T-helper 1 cell treated with Interleukin-12 subunit alpha and Interleukin-12 subunit beta and Interleukin-4 antibody, amounts not matched to agents 30 μg/mL and 1 μg/mL, for 36 hours (primary cell): ENCODE measurements at regions not wholly inside any gene's neighbourhood (a gene's known extent, or its start where the extent isn't known, plus 50 kb on each side); places are given as distances from the start of the nearest gene placed in this dataset.

ENCODE experiments used
- H3K27ac Mint-ChIP-seq: one replicate; pipeline ENCODE4 v1.8.0; 2021; ENCODE audit warnings: mild to moderate bottlenecking, mixed read lengths
- H3K27me3 Mint-ChIP-seq: one replicate; pipeline ENCODE4 v1.8.0; 2021; ENCODE audit warnings: low read depth, mixed read lengths
- H3K36me3 Mint-ChIP-seq: one replicate; pipeline ENCODE4 v1.8.0; 2021; ENCODE audit warnings: low read depth, mixed read lengths
- H3K4me1 Mint-ChIP-seq: one replicate; pipeline ENCODE4 v1.8.0; 2021; ENCODE audit warnings: low read depth, mixed read lengths
- H3K4me3 Mint-ChIP-seq: one replicate; pipeline ENCODE4 v1.8.0; 2021; ENCODE audit warnings: mild to moderate bottlenecking, moderate library complexity, mixed read lengths
- H3K9me3 Mint-ChIP-seq: one replicate; pipeline ENCODE4 v1.8.0; 2021; ENCODE audit warnings: mixed read lengths

DNA sequence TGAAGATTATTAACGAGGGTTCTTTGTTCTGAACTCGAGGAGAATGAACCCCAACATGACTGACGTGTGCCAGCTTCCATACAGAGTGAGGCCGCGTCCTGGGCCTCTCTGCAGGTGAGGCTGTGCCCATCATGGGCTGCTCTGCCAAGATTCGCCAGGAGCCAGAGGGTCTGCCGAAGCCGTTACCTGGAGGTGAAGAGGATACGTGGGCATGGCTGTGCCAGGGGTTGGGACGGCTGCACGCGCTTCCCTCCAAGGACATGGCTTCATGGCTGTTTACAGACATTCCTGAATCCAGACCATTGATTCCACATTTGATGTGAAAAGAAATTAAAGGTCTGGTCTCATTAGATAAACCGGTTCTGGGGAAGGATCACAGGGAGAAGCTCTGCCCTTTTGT is 211.4 kb upstream of the SALL3 start:
- Mint-ChIP-seq H3K36me3 (no peaks in the 10 kb centered on the region), H3K27me3 (no peaks in the 10 kb centered on the region), H3K9me3 (peaks cover 5% of the 10 kb centered on the region), H3K4me3 (no peak overlapping the region), H3K4me1 (no peaks in the 10 kb centered on the region), H3K27ac (no peak overlapping the region)

- Mint-ChIP-seq H3K36me3 (no peaks in the 10 kb centered on the region), H3K27me3 (no peaks in the 10 kb centered on the region)
Observed at GRCh38 chr18:78768656-78769501, 210.7 kb upstream of the SALL3 start.

DNA sequence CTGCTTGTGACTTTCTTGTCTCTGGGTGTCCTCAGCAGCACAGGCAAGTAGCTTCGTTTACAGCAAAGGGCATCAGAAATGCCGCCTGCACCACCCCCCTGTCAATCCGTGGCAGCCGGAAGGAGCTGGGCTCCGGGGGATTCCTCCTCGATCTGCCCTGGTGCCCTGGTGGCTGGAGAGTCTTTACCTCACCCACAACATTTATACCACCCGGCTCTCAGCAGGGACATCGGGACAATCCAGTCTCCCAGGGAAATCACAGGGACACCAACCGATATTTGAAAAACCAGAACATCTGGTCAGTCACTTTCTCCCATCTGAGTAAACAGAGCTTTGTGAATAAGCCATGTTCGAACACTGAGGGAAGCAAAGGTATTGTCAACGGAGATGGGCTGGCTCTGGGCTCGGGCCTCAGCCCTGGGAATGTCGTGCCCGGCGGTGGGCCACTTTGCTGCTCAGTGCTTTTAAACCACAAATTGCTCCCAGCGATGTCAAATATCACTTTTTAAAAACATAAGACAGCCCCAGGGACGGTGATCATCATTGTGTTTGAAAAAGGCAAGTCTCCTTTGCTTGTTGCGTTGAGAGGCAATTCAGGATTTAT is 210.0 kb upstream of the SALL3 start:
- H3K27ac Mint-ChIP-seq = no peak overlapping the region

More at GRCh38 chr18:78768656-78769501, 210.7 kb upstream of the SALL3 start:
- H3K4me3 Mint-ChIP-seq = no peak overlapping the region
- no peaks in the 10 kb centered on the region for H3K9me3 Mint-ChIP-seq
- no peaks in the 10 kb centered on the region for H3K4me1 Mint-ChIP-seq
- no peak overlapping the region for H3K27ac Mint-ChIP-seq

DNA sequence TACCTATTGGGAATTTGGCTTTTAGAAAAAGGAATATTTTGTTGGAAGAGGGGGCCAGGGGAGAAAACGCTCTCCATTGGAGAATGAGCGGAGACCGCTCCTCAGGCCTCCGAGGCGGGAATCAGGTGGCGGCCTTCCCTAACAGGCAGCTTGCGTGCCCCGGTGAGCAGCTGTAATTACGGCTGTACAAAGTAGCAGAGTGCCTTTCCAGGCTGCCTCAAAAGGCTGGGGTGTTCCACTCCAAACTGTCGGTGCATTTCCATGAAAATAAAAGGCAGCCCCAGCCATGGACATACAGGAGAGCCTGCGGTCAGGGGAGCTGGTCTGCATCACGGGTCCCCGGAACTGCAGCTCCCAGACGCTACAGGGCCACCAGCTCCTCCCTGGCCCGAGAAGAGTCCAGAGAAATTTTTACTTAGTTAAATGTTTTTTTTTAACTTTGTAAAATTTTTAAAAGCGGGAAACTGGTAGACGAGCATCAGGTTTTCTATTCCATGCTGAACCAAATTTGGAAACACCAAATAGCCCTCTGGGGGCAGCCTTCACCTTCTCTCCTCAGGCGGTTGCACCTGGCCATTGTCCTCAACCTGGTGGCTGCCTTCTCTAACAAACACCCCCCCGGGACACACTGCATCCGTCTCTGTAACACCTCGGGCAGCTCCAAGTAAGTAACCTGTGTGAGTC is 209.3 kb upstream of the SALL3 start:
- Mint-ChIP-seq H3K36me3 (no peaks in the 10 kb centered on the region), H3K9me3 (no peaks in the 10 kb centered on the region), H3K27ac (no peak overlapping the region), H3K4me3 (no peak overlapping the region), H3K4me1 (no peaks in the 10 kb centered on the region), H3K27me3 (no peaks in the 10 kb centered on the region)

More for the DNA sequence above, 210.0 kb upstream of the SALL3 start:
- H3K4me1 Mint-ChIP-seq = no peaks in the 10 kb centered on the region
- no peaks in the 10 kb centered on the region for H3K36me3 Mint-ChIP-seq
- H3K9me3 Mint-ChIP-seq = no peaks in the 10 kb centered on the region
- H3K4me3 Mint-ChIP-seq = no peak overlapping the region
- H3K27me3 Mint-ChIP-seq = no peaks in the 10 kb centered on the region

GRCh38 chr18:78770823-78771139 is 208.8 kb upstream of the SALL3 start:
- Mint-ChIP-seq H3K4me3 (no peak overlapping the region), H3K4me1 (no peaks in the 10 kb centered on the region), H3K27me3 (no peaks in the 10 kb centered on the region), H3K36me3 (no peaks in the 10 kb centered on the region), H3K9me3 (no peaks in the 10 kb centered on the region), H3K27ac (no peak overlapping the region)

DNA sequence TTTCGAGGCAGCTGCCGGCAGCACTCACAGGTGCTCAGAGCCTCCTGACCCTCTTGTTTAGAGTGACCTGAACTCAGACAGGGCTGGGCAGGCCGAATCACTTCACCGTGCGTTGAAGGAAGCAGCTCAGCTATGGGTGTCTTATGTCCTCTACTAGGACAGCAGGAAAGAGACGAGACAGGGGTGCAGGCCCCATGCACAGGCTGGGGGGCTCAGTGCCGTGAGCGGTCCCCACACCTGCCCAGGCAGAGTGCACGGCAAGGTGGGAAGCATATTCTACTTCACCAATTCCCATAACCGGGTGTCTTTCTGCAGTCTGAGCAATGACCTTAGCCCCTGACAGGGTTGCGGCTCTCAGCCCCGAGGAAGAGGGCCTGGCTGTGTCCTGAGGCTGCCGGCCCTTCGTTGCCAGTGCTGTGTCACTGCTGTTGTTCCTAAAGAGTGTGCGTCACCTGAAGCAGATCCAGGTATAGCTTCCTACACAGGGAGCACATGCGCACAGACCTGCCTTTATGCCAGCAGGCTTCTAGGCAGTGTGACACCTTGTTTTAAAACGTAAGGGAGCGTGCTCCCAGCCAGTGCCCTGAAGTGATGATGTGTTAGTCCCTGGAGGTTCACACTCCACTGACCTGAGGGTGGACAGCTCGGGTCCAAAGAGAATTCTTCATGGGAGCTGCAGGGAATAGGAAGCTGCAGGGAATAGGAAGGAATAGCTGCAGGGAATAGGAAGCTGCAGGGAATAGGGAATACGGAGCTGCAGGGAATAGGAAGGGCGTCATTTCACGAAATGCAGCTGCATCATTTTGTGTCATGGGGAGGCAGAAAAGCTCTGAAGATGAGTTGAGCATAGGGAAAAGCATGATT is 207.9 kb upstream of the SALL3 start:
- Mint-ChIP-seq H3K4me1 (no peaks in the 10 kb centered on the region), H3K9me3 (no peaks in the 10 kb centered on the region), H3K36me3 (no peaks in the 10 kb centered on the region), H3K27ac (no peak overlapping the region), H3K27me3 (no peaks in the 10 kb centered on the region), H3K4me3 (no peak overlapping the region)

DNA sequence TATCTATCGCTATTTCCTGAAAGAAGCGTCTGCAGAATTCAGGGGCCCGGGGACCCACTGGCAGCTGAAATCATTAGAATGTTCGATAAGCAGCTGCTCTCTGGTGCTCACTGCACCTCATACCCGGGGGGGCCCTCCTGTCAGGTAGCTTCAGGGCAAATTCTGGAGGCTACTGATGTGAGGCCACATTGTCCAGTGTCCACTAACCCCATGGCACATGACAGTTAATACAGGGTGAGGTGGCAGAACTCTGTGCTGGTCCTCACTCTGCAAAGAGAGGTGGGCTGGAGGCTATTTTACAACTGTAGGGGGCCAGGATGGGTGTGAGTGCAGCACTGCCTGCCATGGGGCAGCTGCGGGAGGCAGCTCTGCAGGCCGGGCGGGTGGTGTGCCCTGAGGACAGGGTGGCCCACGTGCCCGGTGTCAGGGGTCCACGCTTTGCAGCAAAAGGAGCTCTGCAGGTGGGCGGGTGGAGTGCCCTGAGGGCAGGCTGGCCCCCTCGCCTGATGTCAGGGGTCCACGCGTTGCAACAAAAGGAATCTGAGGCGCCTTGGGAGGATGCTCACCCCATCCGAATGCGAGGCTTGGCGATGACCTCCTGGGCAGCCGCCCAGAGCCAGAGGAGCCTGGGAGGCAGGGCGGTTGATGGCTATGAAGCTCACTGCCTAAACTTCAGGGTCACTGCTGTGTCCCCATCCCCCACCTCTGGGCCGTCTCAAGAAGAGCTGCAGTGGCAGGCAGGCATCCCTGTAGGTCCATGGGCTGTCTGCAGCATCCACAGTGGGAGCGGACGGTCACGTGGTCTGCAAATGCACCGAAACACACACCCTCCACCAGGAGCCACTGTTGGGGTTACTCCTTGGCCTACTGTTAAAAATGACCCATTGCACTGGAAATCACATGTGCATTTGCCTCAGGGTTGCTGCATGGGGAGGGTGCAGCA is 207.0 kb upstream of the SALL3 start:
- no peaks in the 10 kb centered on the region for H3K36me3 Mint-ChIP-seq
- H3K27me3 Mint-ChIP-seq = no peaks in the 10 kb centered on the region
- no peaks in the 10 kb centered on the region for H3K9me3 Mint-ChIP-seq
- no peak overlapping the region for H3K27ac Mint-ChIP-seq
- no peaks in the 10 kb centered on the region for H3K4me1 Mint-ChIP-seq
- H3K4me3 Mint-ChIP-seq = no peak overlapping the region

DNA sequence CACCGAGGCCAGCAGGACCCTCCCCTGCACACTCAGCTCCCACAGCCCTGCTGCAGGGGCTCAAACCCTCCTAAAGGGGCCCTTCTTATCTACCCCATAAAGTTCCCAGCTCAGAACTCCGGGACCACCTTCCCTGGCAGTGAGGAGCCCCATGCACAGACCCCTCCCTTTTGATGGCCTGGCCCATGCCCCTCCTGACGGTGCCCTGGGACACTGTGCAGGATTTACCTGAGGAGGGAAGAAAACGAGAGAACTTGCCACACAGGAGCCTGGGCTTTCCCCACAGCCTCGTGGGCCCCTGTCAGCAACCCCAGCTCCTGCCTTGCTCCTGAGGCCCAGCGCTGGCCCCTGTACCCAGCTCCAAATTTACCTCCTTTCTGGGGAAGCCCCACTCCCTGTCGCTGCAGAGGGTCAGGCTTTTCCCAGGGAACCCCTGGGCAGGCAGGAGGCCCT is 206.3 kb upstream of the SALL3 start:
- H3K36me3 Mint-ChIP-seq = no peaks in the 10 kb centered on the region
- no peak overlapping the region for H3K27ac Mint-ChIP-seq

DNA sequence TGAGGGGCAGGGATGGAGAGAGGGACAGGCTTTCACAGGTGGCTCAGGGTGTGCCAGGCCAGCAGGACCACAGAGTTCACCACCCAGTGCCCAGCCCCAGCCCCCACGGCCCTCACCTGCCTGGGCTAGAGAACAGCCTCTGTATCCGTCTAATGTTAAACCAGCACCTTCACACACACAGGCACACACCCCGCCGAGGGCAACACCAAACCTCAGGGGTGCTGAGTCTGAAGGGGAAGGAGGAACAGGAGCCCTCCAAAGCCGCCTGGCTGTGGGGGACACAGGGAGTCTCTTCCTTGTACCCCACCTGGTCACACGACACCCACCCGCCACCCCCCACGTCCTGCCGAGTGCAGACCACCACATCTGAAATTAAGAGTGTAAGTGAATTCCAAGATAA is 205.8 kb upstream of the SALL3 start:
- H3K4me3 Mint-ChIP-seq = no peak overlapping the region
- no peak overlapping the region for H3K27ac Mint-ChIP-seq
- no peaks in the 10 kb centered on the region for H3K27me3 Mint-ChIP-seq
- no peaks in the 10 kb centered on the region for H3K9me3 Mint-ChIP-seq
- H3K4me1 Mint-ChIP-seq = no peaks in the 10 kb centered on the region
- H3K36me3 Mint-ChIP-seq = no peaks in the 10 kb centered on the region

More for the DNA sequence above, 206.3 kb upstream of the SALL3 start:
- no peaks in the 10 kb centered on the region for H3K9me3 Mint-ChIP-seq
- H3K4me3 Mint-ChIP-seq = no peak overlapping the region
- H3K4me1 Mint-ChIP-seq = no peaks in the 10 kb centered on the region
- H3K27me3 Mint-ChIP-seq = no peaks in the 10 kb centered on the region

DNA sequence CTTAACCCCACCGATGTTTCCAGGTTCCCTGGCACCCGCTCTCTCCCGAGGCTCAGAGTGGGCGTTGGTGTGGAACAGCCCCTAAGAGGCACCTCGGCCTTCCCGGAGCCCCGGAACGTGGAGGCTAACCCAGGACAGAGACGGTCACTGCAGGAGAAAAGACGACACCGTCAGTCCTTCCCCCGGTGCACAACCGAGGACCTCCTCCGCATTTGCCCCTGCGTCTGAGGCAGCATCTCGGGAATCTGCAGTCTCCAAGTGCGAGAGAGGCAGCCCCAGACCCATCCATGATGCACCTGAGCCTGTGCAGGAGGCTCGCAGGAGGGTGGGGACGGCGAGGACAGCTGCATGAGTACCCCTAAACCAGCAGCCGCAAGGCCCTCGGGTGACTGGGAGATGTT is 204.9 kb upstream of the SALL3 start:
- no peaks in the 10 kb centered on the region for H3K27me3 Mint-ChIP-seq
- no peaks in the 10 kb centered on the region for H3K9me3 Mint-ChIP-seq
- H3K36me3 Mint-ChIP-seq = no peaks in the 10 kb centered on the region
- H3K4me1 Mint-ChIP-seq = no peaks in the 10 kb centered on the region
- H3K27ac Mint-ChIP-seq = no peak overlapping the region
- H3K4me3 Mint-ChIP-seq = no peak overlapping the region

DNA sequence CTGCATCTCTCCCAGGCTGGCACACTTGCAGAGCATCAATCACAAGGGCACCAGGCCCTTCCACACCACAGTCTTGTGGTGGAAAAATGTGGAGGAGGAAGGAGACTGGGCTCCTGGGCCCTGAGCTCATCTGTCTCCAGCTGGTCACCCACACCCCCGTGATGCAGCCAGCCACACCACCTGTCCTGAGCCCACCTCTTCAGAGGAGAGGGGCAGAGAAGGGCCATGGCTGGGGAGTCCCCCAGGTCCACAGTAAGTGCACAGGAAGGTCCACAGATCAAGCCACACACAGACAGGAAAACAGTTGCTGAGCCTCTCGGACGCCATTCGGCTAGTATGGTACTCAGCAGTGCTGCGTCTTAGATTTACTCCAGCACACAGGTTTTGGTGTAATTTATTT is 203.5 kb upstream of the SALL3 start:
- Mint-ChIP-seq H3K4me3 (no peak overlapping the region), H3K9me3 (no peaks in the 10 kb centered on the region), H3K27ac (no peak overlapping the region), H3K27me3 (no peaks in the 10 kb centered on the region), H3K36me3 (no peaks in the 10 kb centered on the region), H3K4me1 (no peaks in the 10 kb centered on the region)

DNA sequence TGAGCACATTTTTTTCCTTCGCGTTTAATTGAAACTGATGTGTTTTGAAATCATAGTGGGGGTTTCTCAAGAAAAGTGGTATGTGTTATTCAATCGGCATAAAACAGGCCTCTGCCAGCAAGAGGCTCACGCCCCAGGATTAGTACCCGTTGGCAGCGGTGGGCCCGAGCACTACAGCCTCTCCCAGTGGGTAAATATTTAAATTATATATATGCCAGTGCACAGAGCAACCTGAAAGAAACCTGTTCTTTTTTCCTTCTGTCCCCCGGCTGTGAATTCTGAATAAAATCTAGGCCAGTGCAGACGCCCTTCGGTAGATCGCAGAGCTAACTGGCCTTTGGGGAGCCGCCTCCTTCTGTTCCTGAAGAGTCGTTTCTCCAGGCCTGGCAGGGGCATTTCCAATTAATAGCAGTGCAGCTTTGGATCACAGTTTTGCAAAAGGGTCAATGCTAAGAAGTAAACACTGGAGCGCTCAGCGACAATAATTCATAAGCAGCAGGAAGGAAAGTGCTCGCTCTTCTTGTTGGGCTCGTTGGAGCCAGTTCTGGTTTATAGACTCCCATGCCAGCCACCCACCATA is 202.8 kb upstream of the SALL3 start:
- Mint-ChIP-seq H3K36me3 (no peaks in the 10 kb centered on the region), H3K4me3 (no peak overlapping the region), H3K27me3 (no peaks in the 10 kb centered on the region), H3K9me3 (no peaks in the 10 kb centered on the region), H3K4me1 (no peaks in the 10 kb centered on the region), H3K27ac (no peak overlapping the region)

GRCh38 chr18:78777992-78778391 is 201.6 kb upstream of the SALL3 start:
- Mint-ChIP-seq H3K27ac (no peak overlapping the region), H3K4me3 (no peak overlapping the region), H3K4me1 (no peaks in the 10 kb centered on the region), H3K27me3 (no peaks in the 10 kb centered on the region), H3K36me3 (no peaks in the 10 kb centered on the region), H3K9me3 (no peaks in the 10 kb centered on the region)
